Stimulated activated naive CD8-positive, alpha-beta T cell treated with anti-CD3 and anti-CD28 coated beads, Interleukin-15, Interleukin-2, amounts not matched to agents 100 U/mL and 50 U/mL, for 24 hours (primary cell): ENCODE measurements at regions not wholly inside any gene's neighbourhood (a gene's known extent, or its start where the extent isn't known, plus 50 kb on each side); places are given as distances from the start of the nearest gene placed in this dataset.

ENCODE experiments used
- ATAC-seq: fragments of 150-1000 bp; cut with Tn5 transposase; one replicate; pipeline ENCODE4 v1.10.0; 2021
- DNase-seq: peaks from one replicate; pipeline ENCODE4 v3.0.0; 2021

DNA sequence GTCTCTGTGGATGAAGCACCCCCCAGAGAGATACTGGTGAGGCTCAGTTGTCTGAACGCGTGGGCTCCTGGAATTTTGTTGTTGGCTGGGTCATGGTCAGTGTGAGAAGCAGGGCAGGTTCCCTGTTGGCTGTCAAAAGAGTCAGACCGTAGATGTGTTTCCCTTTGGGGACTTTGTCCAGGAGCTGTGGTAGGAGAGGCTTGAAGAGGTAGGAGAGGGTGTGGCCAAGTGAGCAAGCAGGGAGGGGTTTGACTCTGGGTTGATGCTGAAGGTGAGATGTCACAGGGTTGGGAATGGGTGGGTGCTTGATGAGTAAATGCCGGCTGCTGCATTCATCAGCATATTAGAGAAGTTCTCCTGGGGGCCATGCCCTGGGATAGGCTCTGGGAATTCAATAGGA, 803.2 kb downstream of the TBC1D22A start:
- ATAC-seq = no peak
- no peak for DNase-seq

DNA sequence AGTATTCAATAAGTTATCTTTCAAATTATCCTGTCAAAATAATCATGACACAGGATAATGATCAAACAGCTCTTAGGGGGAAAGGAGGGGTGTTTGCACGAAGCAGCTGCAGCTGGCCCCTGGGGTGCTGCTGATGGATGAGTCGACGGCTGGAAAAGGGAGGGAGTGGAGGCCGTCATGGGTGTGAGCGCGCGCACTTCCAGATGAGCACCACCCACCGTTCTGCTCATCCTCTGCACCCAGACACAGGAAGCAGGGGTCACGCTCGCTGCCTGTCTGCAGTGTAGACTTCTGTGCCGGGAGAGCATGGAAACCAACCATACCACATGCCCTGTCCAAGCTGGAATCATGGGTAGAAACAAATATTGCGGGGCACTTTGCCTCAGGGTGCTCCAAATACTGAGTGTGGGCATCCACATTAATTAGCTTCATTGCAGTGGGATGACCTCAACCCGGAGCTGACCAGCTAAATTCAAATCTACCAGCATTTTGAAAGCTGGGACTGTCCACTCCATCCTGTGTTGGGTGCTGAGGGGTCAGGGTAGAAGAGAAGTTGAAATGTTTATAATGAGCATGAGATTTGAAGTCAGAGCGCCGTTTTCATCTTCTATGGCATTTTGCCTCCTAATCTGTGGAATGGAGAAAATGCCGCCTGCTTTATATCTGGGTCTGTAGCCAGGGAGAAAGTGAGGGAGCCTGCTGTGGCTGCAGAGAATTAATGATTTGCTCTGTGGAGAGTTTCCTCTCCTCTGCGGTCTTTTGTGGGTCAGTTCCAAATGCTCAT, 802.4 kb downstream of the TBC1D22A start:
- ATAC-seq = no peak
- DNase-seq = no peak

DNA sequence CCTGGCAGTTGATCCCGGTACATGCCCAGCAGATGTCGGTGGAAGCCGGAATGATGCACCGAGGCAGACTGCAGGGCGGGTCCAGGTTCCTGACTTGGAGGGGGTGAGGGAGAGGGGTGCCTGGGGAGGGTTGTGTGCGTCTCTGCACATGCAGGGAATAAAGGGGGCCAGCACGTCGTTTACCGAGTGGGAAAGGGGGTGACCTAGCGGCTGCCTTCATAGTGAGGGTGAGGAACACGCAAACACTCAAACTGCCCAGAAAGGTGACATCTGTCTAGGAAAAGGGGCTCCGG, 801.7 kb downstream of the TBC1D22A start:
- ATAC-seq (no peak), DNase-seq (no peak)

DNA sequence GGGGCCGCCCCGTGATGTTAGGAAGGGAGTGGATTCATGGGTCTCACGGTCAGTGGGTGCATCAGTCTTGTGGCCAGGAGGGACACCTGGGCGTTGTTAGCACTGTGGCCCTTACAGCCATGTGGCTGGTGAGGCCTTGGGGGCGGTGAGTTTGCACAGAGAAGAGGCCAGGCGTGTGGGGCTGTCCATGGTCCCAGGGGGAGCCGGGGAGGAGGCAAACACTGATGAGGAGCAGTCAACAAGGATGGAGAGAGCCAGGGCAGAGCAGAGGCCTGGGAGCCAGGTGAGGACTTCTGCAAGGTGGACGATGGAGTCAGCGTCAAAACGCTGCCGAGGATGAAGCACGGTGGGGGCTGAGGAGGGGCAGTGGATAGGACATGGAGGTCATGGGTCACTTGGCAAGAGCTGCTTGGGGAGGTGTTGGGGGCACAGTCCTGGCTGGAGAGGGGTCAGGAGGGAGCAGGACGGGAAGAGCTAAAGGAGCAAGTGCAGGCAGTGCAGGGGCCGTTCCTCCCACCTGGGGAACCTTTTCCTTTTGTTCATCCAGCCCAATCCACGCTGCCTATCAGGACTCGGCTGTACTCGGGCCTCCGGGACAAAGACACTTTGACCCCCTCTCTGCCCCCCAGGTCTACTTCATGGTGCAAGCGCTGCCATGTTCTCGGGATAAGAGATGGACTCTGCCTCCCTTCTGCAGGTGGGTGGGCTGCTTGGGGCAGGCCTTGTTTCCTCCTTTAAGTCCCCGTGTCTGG, 801.1 kb downstream of the TBC1D22A start:
- DNase-seq (no peak), ATAC-seq (no peak)

DNA sequence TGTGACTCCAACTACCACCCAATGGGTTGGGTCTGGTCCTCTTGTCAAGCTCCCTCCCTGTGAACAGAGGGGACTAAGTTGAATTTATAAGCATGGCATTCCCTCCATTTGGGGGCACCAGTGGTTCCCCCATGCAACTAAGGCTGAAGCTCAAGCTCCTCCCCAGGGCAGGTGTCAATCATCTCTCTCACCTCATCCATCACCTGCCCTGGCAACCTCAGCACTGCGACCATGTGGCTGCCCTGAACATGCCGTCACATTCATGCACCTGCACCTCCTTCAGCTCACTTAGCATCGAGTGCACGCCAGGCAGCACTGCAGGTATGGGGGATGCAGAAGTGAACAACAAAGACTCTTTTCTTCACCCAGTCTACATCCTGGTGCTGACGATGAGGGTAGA, 799.3 kb downstream of the TBC1D22A start:
- ATAC-seq = no peak
- no peak for DNase-seq

DNA sequence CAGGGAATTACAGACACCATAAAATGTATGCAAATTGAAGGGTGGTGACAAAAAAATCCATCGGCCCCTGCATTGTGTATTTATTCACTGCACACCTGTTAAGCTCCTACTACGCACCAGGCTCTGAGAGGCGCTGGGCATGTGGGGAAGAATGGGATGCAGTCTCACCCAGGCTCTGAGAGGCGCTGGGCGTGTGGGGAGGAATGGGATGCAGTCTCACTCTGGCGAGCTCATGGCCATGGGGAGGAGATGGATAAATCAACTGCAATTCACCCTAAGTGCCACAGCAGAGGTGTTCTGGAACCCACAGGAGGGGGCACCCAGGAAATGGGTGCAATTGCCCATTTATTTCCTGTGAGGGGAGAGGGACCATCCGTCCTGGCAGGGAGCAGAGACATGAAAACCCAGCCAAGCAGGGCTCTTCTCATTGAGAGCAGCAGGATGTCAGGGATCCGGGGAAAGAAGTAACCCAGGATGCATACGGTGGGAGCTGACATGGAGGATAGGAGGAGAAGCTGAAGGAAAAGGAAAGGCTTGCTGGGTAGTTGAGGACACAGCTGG, 798.7 kb downstream of the TBC1D22A start:
- no peak for DNase-seq
- no peak for ATAC-seq

DNA sequence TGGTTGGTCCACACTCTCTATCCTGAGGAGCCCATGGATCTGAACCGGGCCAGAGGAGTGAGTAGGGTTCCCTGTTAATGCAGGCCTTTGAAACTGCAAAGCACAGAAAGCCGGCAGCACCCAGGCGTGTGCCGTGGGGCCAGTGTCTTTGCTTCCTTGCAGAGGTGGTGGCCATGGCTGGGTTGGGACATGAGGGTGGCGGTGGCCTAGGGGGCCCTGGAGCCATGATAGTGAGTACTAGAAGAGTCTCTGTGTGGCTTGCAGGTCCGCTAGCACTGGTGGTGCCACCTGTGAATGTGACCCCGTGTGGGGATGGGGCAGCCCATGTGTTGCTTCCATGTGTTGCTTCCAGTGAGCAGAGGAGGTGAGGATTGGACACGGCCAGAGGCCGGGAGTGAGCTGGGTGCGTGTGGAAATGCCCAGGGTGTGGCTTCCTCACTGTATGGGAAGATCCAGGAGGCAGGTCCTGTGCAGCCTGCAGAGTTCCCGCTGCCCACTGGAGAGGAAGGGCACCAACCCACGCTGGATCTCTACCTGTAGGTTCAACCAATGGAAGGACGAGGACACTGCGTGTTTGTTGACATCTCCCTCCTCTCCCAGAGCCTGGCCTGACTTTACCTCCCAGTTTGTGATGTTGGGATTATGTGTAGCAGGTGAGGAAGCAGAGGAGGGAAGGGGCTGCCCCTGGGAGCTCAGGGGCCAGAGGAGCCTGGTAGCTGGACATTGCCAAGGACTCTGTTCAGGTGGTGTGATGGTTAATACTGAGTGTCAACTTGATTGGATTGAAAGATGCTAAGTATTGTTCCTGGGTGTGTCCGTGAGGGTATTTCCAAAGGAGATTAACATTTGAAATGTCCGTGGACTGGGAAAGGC, 796.6 kb downstream of the TBC1D22A start:
- DNase-seq (no peak), ATAC-seq (no peak)

DNA sequence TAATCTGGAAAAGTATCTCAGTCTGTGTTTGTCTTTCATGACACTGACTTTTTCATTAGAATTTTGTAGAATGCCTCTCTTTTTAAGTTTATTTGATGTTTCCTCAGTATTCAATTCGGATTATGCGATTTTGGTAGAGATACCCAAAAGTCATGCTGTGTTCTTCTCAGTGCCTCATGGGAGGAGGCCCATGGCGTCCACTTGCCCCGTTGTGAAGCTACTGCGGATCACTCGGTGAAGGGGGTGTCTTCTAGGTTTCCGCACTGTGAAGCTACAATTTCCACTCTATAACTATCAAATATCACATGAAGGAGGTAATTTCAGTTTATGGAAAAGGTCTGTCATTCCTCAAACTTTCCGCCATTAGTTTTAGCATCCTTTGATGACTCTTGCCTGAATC, 794.0 kb downstream of the TBC1D22A start:
- no peak for ATAC-seq

DNA sequence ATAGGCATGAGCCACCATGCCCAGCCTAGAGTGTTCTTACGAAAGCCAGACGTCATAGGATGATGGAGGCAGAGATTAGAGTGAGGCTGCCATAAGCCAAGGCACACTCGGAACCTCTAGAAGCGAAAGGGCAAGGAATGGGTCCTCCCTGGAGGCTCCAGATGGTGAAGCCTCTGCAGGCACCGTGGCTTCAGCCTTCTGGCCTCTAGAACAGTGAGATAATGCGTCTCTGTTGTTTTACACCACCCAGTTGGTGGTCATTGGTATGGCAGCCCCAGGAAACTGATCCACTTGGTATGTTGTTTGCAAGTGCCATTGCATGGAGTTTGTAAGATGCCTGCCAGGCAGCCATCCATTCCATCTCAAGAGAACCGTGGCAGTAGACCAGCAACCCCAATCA, 791.0 kb downstream of the TBC1D22A start:
- no peak for ATAC-seq
- no peak for DNase-seq

More for the DNA sequence above, 794.0 kb downstream of the TBC1D22A start:
- no peak for DNase-seq

DNA sequence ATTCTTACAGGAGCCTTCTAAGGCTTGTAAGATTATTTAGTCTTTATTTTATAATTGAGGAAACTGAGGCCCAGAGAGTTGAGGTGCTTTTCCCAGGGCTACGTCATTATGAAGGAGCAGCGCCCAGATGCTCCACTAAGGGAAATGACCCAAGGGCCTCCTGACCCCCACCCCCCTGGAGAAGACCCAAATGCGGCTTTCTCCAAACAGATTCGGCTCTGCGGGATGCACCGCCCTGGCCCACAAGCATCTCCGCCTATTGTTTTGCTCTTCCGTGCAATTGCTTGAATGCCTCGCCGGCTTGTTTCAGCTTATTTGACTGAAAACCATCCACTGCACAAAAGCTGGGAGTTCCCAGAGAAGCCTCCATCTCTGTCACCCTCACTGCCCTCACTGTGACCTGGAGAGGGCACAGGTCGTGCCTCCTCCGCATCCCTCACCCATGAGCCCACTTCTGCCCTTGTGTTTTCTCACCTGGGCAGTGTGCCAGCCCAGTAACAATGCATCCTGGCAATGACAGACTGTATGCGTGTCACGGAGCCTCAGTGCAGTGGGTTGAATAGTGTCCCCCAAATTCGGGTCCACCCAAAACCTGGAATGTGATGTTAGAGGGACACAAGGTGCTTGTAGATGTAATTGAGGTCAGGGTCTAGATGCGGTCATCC, 790.2 kb downstream of the TBC1D22A start:
- DNase-seq (no peak), ATAC-seq (no peak)

DNA sequence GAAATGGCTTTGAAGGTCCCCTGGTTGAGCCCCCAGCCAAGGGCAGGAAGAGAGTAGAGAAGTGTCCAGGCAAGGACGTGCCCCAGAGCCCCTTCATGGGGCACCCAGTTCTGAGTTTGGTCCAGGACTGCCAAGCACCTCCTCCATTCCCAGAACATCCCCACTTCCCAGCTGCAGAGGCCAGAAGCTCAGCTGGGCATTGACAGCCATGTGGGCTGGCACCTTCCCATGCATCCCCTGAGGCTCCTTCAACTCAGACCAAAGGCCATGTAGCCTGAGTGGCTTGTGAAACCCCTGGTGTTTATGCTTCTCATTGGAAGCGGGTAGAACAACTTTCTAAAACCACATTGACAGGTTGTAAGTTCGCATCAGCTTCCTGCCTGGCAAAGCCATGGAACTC, 789.6 kb downstream of the TBC1D22A start:
- DNase-seq = no peak

DNA sequence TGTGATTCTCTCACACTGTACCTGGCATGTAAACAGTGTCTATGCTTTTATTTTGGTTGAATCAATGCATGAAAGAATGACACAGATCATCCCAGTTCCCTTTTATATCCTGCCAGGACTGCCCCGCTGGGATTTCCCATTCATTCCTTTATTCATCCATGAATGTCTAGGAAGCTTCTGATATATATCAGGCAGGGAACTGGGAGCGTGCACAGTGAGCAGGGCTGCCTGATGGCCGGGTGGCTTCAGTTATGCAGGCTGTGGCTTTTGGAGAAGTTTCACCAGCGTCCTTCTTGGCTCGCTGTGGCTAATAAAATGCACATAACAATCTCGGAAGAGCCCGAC, 789.0 kb downstream of the TBC1D22A start:
- ATAC-seq = no peak
- no peak for DNase-seq

More for the DNA sequence above, 789.6 kb downstream of the TBC1D22A start:
- no peak for ATAC-seq

DNA sequence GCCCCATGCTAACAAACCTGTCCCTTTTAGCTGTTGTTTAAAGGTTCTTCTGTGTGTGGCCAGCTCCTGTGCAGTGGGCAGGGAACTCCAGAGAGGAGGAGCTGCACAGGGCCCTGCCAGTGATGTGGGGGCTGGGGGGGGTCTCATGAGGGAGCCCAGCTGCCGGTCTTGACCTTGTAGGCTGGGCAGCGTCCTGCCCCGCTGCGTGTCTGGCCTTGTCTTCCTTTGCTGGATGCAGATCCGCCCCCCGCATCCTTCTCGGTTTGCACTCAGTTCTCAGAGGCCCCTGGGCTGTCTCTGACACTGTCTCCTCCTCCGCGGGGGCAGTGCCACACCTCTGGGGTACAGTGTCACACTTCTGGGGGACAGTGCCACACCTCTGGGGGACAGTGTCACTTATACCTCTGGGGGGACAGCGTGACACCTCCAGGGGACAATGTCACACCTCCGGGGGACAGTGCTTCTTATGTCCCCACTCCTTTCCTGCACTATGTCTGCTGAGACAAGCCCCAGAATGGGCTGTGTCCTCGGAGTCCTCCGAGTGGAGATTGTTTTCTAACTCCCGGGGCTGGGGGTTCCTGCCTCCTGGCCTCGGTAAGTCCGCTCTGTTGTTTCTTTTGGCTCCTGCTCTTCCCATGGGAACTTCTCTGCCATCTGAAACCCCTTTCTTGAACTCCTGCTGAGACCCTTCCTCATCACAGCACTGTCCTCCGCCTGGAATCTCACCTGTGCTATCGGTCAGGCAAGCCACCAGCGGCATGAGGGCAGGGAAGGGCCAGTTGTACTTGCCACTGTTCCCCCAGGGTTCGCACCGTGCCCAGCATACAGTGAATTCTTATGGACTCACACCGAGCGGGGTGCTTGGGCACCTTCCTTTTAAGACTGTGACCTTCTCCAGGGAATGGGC, 788.3 kb downstream of the TBC1D22A start:
- no peak for ATAC-seq
- DNase-seq = no peak

DNA sequence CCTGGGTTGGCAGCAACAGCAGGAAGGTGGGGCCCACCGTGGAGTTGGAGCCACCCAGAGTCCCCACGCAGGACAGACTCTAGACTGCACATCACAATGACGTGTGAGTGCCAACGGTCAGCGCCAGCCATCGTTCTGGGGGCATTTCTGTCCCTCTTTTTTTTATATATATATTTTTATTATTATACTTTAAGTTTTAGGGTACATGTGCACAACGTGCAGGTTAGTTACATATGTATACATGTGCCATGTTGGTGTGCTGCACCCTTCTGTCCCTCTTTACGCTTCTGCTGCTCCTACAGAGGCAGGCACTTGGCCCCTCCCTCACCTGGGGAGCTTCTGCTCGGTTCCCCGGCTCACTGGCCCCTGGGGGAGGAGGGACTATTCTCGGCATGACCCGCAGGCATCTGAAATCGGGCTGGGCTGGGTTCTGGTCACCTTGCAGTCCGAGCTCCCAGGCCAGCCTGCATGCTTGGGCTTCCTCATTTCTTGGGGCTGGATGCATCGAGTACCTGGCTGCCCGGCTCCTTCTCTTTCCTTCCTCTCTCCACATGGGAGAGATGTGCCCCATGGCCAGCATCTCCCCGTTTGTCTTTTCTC, 787.4 kb downstream of the TBC1D22A start:
- no peak for DNase-seq
- ATAC-seq = no peak

DNA sequence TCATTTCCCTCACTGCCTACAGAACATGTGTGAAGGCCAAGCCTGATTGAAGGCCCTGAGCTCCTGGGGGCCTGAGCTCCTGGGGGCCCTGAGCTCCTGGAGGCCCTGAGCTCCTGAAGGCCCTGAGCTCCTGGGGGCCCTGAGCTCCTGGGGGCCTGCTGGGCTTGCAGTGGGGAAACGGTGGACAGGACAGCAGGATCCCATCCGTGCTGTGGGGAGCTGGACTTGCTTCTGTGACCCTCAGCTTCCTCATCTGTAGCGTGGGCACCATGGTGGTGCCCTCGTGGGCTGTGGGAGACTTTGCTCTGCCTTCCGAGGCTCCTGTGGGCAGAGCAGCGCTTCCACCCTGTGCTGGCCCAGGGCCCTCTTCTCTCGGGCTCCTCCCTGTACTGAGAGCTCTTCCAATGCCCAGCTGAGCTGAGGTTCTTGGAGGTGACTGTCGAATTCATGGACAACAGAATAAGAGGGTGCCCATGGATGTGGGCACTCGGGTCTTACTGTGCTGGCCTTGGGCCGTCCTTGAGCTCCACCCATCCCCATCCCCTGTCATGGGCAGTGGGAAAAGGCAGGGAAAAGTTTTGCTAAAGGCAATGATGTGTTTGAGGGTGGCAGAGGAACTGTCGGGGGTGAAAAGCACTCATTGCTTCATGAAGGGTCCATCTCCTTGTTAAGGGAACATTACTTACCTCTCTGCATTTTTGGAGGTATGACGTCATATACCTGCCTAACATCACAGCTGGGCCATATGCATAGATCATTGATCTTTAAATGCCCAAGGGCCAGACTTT, 786.7 kb downstream of the TBC1D22A start:
- ATAC-seq = no peak
- no peak for DNase-seq

DNA sequence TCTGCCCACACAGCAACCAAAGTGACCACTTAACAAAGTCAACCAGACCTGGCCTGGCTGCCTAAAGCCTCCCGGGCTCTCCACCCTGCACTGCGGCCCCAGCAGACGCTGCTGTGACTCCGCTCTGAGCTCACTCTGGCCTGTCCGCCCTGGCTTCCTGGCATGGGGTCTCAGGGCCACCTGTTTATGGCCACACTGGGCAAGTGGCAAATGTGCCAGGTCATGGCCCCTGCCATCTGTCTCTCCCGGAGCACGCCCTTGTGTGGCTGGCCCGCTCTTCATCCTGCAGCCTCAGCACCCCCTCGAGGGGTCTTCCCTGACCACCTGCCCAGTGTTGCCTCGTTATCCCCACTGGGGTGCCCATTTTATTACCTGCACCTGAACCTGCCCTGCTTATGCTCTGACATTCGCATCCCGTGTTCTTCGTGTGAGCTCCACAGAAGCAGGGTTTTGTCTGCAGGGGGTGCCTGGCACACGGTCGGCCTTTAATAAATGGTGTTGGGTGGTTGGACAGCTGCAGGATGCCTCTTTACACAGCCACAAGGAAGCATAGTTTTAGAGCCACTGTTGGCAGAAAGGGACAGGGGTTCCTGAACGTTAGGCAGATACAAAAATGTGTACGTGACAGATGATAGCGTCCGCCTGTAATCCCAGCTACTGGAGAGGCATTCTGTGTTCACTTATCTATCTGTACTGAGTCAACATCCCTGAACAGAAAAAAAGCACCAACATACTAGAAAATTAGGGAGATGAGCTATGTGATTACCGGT, 785.6 kb downstream of the TBC1D22A start:
- DNase-seq = no peak
- no peak for ATAC-seq

DNA sequence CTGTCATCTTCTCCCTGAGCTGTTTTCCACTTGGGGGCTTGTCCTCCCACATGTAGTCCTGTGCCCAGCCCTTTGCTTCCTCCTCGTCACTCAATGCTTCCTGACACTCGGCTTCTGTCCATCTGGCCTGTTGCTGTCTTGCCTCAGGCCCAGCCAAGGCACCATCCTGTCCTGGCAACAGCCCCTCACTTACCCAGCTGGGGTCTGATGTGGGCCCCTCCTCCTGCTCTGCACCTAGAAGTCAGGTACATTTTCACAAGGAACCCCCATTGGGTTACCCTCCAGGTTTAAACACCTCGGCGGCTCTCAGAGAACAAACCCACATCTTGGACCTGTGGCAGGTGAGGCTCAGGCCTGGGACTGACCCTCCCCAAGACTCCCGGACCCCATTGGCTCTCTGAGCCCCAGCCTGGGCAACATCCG, 784.8 kb downstream of the TBC1D22A start:
- no peak for DNase-seq

DNA sequence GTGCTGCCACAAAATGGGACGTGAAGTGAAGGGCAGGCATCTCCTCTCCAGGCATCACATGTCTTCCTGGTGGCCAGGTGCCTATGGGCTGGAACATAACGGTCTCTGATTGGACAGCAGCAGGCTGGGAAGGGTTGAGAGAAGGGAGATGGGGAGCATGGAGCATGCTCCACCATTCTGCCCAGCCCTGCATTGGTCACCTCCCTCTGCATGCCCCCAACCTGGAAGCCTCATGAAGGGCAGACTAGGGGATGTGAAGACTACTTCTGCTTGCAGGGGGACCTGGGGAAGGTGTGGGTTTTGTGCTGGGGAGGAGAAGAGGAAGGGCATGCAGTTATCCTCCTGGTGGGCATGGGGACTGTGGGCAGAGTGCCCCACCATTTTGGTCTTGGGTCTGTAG, 782.2 kb downstream of the TBC1D22A start:
- ATAC-seq (no peak), DNase-seq (no peak)

More for the DNA sequence above, 784.8 kb downstream of the TBC1D22A start:
- no peak for ATAC-seq

DNA sequence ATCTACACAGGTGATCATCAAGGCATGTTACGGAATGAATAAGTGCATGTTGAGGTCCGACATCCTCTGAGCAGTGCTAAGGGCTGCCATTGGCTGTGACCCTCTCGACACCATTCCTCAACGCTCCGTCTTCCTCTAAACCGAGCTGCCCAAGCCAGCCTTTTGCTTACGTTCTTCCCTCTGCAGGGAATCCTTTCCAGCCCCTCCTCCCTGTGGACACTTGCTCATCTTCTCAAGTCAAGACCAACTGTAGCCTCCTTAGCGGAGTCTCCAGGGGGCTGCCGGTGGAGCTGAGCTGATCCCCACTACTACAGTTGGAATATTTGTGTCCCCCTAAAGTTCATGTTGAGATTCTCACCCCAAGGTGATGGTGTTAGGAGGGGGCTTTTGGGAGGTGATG, 781.0 kb downstream of the TBC1D22A start:
- no peak for DNase-seq
- ATAC-seq = no peak
